GM23338 (cell line): ENCODE measurements at regions not wholly inside any gene's neighbourhood (a gene's known extent, or its start where the extent isn't known, plus 50 kb on each side); places are given as distances from the start of the nearest gene placed in this dataset.

Source experiments
- ATAC-seq: fragments of 200-7000 bp; cut with Tn5 transposase; 3 replicates; pipeline ENCODE4 v1.9.1; 2020
- DNase-seq: peaks from one replicate; pipeline ENCODE4 v3.0.0-alpha.2; 2015; ENCODE audit warnings: low spot score
- H2AFZ ChIP-seq: fragments of 200-600 bp; sonication (generic); 2 replicates; pipeline ENCODE4 v1.8.0; 2016; ENCODE audit warnings: antibody characterized with exemption, mild to moderate bottlenecking, moderate library complexity
- H3F3A ChIP-seq: fragments of 200-600 bp; sonication (generic); replicated peaks from 2 replicates; pipeline ENCODE4 v1.8.0; 2017; ENCODE audit warnings: antibody characterized with exemption, mixed run types, low read depth
- H3K27ac ChIP-seq: fragments of 200-600 bp; sonication (generic); 2 replicates; pipeline ENCODE4 v1.6.1; 2016; ENCODE audit warnings: low read depth
- H3K27me3 ChIP-seq: fragments of 200-600 bp; sonication (generic); 2 replicates; pipeline ENCODE4 v1.8.0; 2016; ENCODE audit warnings: mild to moderate bottlenecking, mixed run types, moderate library complexity; ENCODE audit not compliant: insufficient read depth
- H3K36me3 ChIP-seq: fragments of 200-600 bp; sonication (generic); 2 replicates; pipeline ENCODE4 v1.8.0; 2016; ENCODE audit warnings: mild to moderate bottlenecking; ENCODE audit not compliant: insufficient read depth
- H3K4me1 ChIP-seq: fragments of 200-600 bp; sonication (generic); 2 replicates; pipeline ENCODE4 v1.8.0; 2016; ENCODE audit warnings: mild to moderate bottlenecking, moderate library complexity; ENCODE audit not compliant: insufficient read depth
- H3K4me2 ChIP-seq: fragments of 200-600 bp; sonication (generic); 2 replicates; pipeline ENCODE4 v1.7.1; 2017; ENCODE audit warnings: mixed run types
- H3K4me3 ChIP-seq: fragments of 200-600 bp; sonication (generic); 2 replicates; pipeline ENCODE4 v1.6.1; 2016; ENCODE audit warnings: mixed run types
- H3K79me2 ChIP-seq: fragments of 200-600 bp; sonication (generic); replicated peaks from 2 replicates; pipeline ENCODE4 v1.8.0; 2017; ENCODE audit warnings: mild to moderate bottlenecking; ENCODE audit not compliant: insufficient read depth
- H3K9me2 ChIP-seq: fragments of 200-600 bp; sonication (generic); 2 replicates; pipeline ENCODE4 v1.8.0; 2017; ENCODE audit not compliant: insufficient read depth
- H4K20me1 ChIP-seq: fragments of 200-600 bp; sonication (generic); replicated peaks from 2 replicates; pipeline ENCODE4 v1.8.0; 2017; ENCODE audit warnings: mild to moderate bottlenecking; ENCODE audit not compliant: insufficient read depth
- H3K27ac Mint-ChIP-seq: 2 replicates; pipeline ENCODE4 v1.8.0; 2020; ENCODE audit warnings: inconsistent platforms, mild to moderate bottlenecking, moderate library complexity, mixed read lengths
- H3K27me3 Mint-ChIP-seq: 3 replicates; pipeline ENCODE4 v1.8.0; 2022; ENCODE audit warnings: low read depth, mild to moderate bottlenecking, moderate library complexity, mixed read lengths, inconsistent platforms; ENCODE audit not compliant: insufficient read depth, poor library complexity
- H3K36me3 Mint-ChIP-seq: 3 replicates; pipeline ENCODE4 v1.8.0; 2021; ENCODE audit warnings: low read depth, mild to moderate bottlenecking, inconsistent platforms, moderate library complexity, mixed read lengths
- H3K4me1 Mint-ChIP-seq: 3 replicates; pipeline ENCODE4 v1.8.0; 2020; ENCODE audit warnings: mild to moderate bottlenecking, inconsistent platforms, mixed read lengths
- H3K4me3 Mint-ChIP-seq: 3 replicates; pipeline ENCODE4 v1.8.0; 2021; ENCODE audit warnings: moderate library complexity, mild to moderate bottlenecking, inconsistent platforms, mixed read lengths
- H3K9me3 Mint-ChIP-seq: 3 replicates; pipeline ENCODE4 v1.8.0; 2020; ENCODE audit warnings: moderate library complexity, mild to moderate bottlenecking, inconsistent platforms, mixed read lengths
- CREB1 ChIP-seq: fragments of 250-450 bp; sonication (Bioruptor Pico); IDR thresholded peaks from 2 replicates; pipeline ENCODE4 v1.5.0; 2020; ENCODE audit warnings: low read depth, mild to moderate bottlenecking, moderate library complexity
- CTCF ChIP-seq, 2 experiments: fragments of 200-600 bp in 1 of 2; sonication (generic) in 1 of 2; conservative IDR thresholded peaks; 2 replicates each; pipeline versions ENCODE4 v1.5.1 to v1.6.1; 2016 to 2017; ENCODE audit warnings: antibody characterized with exemption in 2 of 2, low read depth in 2 of 2, mild to moderate bottlenecking in 2 of 2, moderate library complexity in 1 of 2
- EZH2 ChIP-seq: fragments of 200-600 bp; sonication (generic); IDR thresholded peaks from one replicate; pipeline ENCODE4 v1.8.0; 2017; ENCODE audit warnings: antibody characterized with exemption, mild to moderate bottlenecking, low read depth; ENCODE audit not compliant: unreplicated experiment
- EZH2phosphoT487 ChIP-seq: fragments of 200-600 bp; sonication (generic); IDR thresholded peaks from one replicate; pipeline ENCODE4 v1.8.1; 2018; ENCODE audit warnings: antibody characterized with exemption; ENCODE audit not compliant: unreplicated experiment
- JUNB ChIP-seq: IDR thresholded peaks from one replicate; pipeline ENCODE4 v1.6.1; 2016; ENCODE audit warnings: antibody characterized with exemption; ENCODE audit not compliant: unreplicated experiment
- NANOG ChIP-seq: IDR thresholded peaks from 2 replicates; pipeline ENCODE4 v1.6.1; 2016; ENCODE audit warnings: antibody characterized with exemption, borderline replicate concordance
- POLR2AphosphoS5 ChIP-seq: IDR thresholded peaks from 2 replicates; pipeline ENCODE4 v1.6.1; 2016; ENCODE audit warnings: antibody characterized with exemption, low read depth
- REST ChIP-seq: IDR thresholded peaks from one replicate; pipeline ENCODE4 v1.6.1; 2018; ENCODE audit warnings: antibody characterized with exemption; ENCODE audit not compliant: unreplicated experiment
- STAT1 ChIP-seq: IDR thresholded peaks from one replicate; pipeline ENCODE4 v1.6.1; 2016; ENCODE audit warnings: antibody characterized with exemption; ENCODE audit not compliant: unreplicated experiment
- ZNF331 ChIP-seq: fragments of 250-450 bp; sonication (Bioruptor Pico); IDR thresholded peaks from 2 replicates; pipeline ENCODE4 v1.5.0; 2020; ENCODE audit warnings: low read depth, mild to moderate bottlenecking, moderate library complexity
- TF ChIP-seq, protein P1 (sequence below): IDR thresholded peaks from 2 replicates; pipeline ENCODE4 v1.6.1; 2016; ENCODE audit warnings: antibody characterized with exemption
- TF ChIP-seq, protein P2 (sequence below): fragments of 250-450 bp; sonication (Bioruptor Pico); IDR thresholded peaks from 2 replicates; pipeline ENCODE4 v1.5.0; 2020; ENCODE audit warnings: mild to moderate bottlenecking, moderate library complexity

DNA sequence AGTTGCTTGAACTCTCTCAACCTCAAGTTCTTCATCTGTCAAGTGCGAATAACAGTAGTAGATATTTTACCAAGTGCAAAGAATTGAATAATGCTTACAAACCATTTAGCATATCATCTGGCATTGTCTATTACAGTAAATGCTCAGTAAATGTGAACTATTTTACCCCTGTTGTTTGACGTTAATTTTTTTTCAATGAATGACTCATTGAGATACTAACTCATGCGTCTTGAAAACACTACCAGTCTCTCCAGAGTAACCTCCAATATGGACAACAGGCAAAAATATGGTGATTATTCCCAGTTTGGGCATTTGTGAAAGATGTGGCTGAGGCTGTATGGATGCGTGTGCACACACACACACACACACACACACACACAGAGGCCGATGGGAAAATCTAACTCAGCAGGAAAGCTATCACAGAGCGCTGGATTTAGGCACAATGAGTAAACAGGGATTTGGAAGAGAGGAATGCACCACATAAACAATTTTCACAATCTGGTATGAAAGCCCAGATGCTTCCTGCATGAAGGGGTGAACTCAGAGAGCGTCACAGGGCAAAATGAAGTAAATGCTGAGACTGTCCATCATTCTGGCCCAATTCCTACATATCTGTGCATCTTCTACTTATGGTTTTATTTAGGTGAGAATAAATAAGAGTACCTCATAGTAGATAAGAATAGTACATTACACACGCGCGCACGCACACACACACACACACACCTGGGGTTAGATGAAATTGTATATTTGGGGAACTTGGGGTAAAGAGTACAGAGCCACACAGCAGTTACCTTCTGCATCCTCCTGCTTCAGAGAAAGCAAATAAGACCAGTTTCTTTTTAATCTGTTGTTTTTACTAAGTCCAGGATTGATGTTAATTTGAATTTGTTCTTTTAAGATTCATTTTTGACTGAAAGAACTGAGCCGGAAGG, 128.7 kb downstream of the PALM2AKAP2 start:
- H2AFZ ChIP-seq, result no peak overlapping the region
- Mint-ChIP-seq H3K27ac (no peak overlapping the region), H3K36me3 (no peaks in the 10 kb centered on the region), H3K9me3 (no peaks in the 10 kb centered on the region), H3K4me3 (no peak overlapping the region), H3K4me1 (peaks cover 16% of the 10 kb centered on the region), H3K27me3 (no peaks in the 10 kb centered on the region)
- DNase-seq (no peak), ATAC-seq (no peak)
- H3F3A ChIP-seq, result no peaks in the 10 kb centered on the region
- no peaks in the 10 kb centered on the region for H3K79me2 ChIP-seq
- no peak overlapping the region for H3K27ac ChIP-seq
- H3K4me1 ChIP-seq, result peaks cover 28% of the 10 kb centered on the region
- H3K4me2 ChIP-seq, result no peak overlapping the region
- TF ChIP-seq JUNB, result no peak
- no peak for TF ChIP-seq EZH2
- TF ChIP-seq POLR2AphosphoS5, result no peak
- TF ChIP-seq EZH2phosphoT487, result no peak
- TF ChIP-seq CTCF (conservative IDR thresholded peaks at IDR 0.05; ENCODE audit: low read depth in 2 of 2), result no peak
- TF ChIP-seq, protein P1, sequence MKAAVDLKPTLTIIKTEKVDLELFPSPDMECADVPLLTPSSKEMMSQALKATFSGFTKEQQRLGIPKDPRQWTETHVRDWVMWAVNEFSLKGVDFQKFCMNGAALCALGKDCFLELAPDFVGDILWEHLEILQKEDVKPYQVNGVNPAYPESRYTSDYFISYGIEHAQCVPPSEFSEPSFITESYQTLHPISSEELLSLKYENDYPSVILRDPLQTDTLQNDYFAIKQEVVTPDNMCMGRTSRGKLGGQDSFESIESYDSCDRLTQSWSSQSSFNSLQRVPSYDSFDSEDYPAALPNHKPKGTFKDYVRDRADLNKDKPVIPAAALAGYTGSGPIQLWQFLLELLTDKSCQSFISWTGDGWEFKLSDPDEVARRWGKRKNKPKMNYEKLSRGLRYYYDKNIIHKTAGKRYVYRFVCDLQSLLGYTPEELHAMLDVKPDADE, result no peak
- TF ChIP-seq, protein P2, sequence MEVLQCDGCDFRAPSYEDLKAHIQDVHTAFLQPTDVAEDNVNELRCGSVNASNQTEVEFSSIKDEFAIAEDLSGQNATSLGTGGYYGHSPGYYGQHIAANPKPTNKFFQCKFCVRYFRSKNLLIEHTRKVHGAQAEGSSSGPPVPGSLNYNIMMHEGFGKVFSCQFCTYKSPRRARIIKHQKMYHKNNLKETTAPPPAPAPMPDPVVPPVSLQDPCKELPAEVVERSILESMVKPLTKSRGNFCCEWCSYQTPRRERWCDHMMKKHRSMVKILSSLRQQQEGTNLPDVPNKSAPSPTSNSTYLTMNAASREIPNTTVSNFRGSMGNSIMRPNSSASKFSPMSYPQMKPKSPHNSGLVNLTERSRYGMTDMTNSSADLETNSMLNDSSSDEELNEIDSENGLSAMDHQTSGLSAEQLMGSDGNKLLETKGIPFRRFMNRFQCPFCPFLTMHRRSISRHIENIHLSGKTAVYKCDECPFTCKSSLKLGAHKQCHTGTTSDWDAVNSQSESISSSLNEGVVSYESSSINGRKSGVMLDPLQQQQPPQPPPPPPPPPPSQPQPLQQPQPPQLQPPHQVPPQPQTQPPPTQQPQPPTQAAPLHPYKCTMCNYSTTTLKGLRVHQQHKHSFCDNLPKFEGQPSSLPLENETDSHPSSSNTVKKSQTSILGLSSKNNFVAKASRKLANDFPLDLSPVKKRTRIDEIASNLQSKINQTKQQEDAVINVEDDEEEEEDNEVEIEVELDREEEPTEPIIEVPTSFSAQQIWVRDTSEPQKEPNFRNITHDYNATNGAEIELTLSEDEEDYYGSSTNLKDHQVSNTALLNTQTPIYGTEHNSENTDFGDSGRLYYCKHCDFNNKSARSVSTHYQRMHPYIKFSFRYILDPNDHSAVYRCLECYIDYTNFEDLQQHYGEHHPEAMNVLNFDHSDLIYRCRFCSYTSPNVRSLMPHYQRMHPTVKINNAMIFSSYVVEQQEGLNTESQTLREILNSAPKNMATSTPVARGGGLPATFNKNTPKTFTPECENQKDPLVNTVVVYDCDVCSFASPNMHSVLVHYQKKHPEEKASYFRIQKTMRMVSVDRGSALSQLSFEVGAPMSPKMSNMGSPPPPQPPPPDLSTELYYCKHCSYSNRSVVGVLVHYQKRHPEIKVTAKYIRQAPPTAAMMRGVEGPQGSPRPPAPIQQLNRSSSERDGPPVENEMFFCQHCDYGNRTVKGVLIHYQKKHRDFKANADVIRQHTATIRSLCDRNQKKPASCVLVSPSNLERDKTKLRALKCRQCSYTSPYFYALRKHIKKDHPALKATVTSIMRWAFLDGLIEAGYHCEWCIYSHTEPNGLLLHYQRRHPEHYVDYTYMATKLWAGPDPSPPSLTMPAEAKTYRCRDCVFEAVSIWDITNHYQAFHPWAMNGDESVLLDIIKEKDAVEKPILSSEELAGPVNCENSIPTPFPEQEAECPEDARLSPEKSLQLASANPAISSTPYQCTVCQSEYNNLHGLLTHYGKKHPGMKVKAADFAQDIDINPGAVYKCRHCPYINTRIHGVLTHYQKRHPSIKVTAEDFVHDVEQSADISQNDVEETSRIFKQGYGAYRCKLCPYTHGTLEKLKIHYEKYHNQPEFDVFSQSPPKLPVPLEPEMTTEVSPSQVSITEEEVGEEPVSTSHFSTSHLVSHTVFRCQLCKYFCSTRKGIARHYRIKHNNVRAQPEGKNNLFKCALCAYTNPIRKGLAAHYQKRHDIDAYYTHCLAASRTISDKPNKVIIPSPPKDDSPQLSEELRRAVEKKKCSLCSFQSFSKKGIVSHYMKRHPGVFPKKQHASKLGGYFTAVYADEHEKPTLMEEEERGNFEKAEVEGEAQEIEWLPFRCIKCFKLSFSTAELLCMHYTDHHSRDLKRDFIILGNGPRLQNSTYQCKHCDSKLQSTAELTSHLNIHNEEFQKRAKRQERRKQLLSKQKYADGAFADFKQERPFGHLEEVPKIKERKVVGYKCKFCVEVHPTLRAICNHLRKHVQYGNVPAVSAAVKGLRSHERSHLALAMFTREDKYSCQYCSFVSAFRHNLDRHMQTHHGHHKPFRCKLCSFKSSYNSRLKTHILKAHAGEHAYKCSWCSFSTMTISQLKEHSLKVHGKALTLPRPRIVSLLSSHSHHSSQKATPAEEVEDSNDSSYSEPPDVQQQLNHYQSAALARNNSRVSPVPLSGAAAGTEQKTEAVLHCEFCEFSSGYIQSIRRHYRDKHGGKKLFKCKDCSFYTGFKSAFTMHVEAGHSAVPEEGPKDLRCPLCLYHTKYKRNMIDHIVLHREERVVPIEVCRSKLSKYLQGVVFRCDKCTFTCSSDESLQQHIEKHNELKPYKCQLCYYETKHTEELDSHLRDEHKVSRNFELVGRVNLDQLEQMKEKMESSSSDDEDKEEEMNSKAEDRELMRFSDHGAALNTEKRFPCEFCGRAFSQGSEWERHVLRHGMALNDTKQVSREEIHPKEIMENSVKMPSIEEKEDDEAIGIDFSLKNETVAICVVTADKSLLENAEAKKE (CRISPR knock-in tag), result no peak
- TF ChIP-seq ZNF331 (CRISPR knock-in tag), result no peak
- no peak for TF ChIP-seq CREB1 (CRISPR knock-in tag)
- no peak for TF ChIP-seq STAT1
- no peak for TF ChIP-seq REST
- TF ChIP-seq NANOG, result no peak
- H4K20me1 ChIP-seq, result no peaks in the 10 kb centered on the region
- H3K27me3 ChIP-seq, result no peaks in the 10 kb centered on the region
- H3K4me3 ChIP-seq, result no peak overlapping the region
- H3K9me2 ChIP-seq, result peaks cover 7% of the 10 kb centered on the region
- H3K36me3 ChIP-seq, result no peaks in the 10 kb centered on the region
